ENCODE measurements at regions not wholly inside any gene's neighbourhood (a gene's known extent, or its start where the extent isn't known, plus 50 kb on each side); places are given as distances from the start of the nearest gene placed in this dataset.

GRCh38 chr17:22443061-22443460 is 750.7 kb downstream of the KCNJ18 start:
- no peak for DNase-seq (ENCODE audit: low read depth, low spot score)
- Histone ChIP-seq H3K4me3 (no peak overlapping the region), H3K9ac (ENCODE audit: insufficient read length) (no peak overlapping the region), H3K36me3 (ENCODE audit: insufficient read depth, low read length) (no peaks in the 10 kb centered on the region), H3K9me3 (ENCODE audit: low read depth, low read length) (no peaks in the 10 kb centered on the region), H3K27ac (no peak overlapping the region)
- TF ChIP-seq POLR2AphosphoS5 (IDR thresholded peaks at IDR 0.05; ENCODE audit: borderline replicate concordance, low read depth, low read length) = no peak
- TF ChIP-seq FOXP2 (optimal IDR thresholded peaks at IDR 0.05; ENCODE audit: control extremely low read depth, extremely low read length, insufficient read depth) = no peak
- no peak for TF ChIP-seq EZH2 (IDR thresholded peaks at IDR 0.05)

GRCh38 chr17:22453181-22453580 is 760.9 kb downstream of the KCNJ18 start:
- no peaks in the 10 kb centered on the region for H3K9me3 ChIP-seq (ENCODE audit: low read depth, low read length)

GRCh38 chr17:22454070-22454999 is 762.0 kb downstream of the KCNJ18 start:
- no peak overlapping the region for H3K27ac ChIP-seq
- no peak for DNase-seq (ENCODE audit: low read depth, low spot score)
- TF ChIP-seq POLR2AphosphoS5 (IDR thresholded peaks at IDR 0.05; ENCODE audit: borderline replicate concordance, low read depth, low read length) (no peak), EZH2 (IDR thresholded peaks at IDR 0.05) (no peak), FOXP2 (optimal IDR thresholded peaks at IDR 0.05; ENCODE audit: control extremely low read depth, extremely low read length, insufficient read depth) (no peak)
- no peak overlapping the region for H3K4me3 ChIP-seq
- H3K36me3 ChIP-seq (ENCODE audit: insufficient read depth, low read length) = no peaks in the 10 kb centered on the region
- no peak overlapping the region for H3K9ac ChIP-seq (ENCODE audit: insufficient read length)
- H3K9me3 ChIP-seq (ENCODE audit: low read depth, low read length) = no peaks in the 10 kb centered on the region

More at GRCh38 chr17:22453181-22453580, 760.9 kb downstream of the KCNJ18 start:
- no peak for DNase-seq (ENCODE audit: low read depth, low spot score)
- Histone ChIP-seq H3K36me3 (ENCODE audit: insufficient read depth, low read length) (no peaks in the 10 kb centered on the region), H3K9ac (ENCODE audit: insufficient read length) (no peak overlapping the region), H3K27ac (no peak overlapping the region), H3K4me3 (no peak overlapping the region)
- TF ChIP-seq FOXP2 (optimal IDR thresholded peaks at IDR 0.05; ENCODE audit: control extremely low read depth, extremely low read length, insufficient read depth) (no peak), POLR2AphosphoS5 (IDR thresholded peaks at IDR 0.05; ENCODE audit: borderline replicate concordance, low read depth, low read length) (no peak), EZH2 (IDR thresholded peaks at IDR 0.05) (no peak)

GRCh38 chr17:22459331-22459952 is 767.1 kb downstream of the KCNJ18 start:
- Histone ChIP-seq H3K36me3 (ENCODE audit: insufficient read depth, low read length) (no peaks in the 10 kb centered on the region), H3K9me3 (ENCODE audit: low read depth, low read length) (no peaks in the 10 kb centered on the region), H3K27ac (no peak overlapping the region), H3K4me3 (no peak overlapping the region), H3K9ac (ENCODE audit: insufficient read length) (no peak overlapping the region)
- no peak for TF ChIP-seq POLR2AphosphoS5 (IDR thresholded peaks at IDR 0.05; ENCODE audit: borderline replicate concordance, low read depth, low read length)
- no peak for TF ChIP-seq FOXP2 (optimal IDR thresholded peaks at IDR 0.05; ENCODE audit: control extremely low read depth, extremely low read length, insufficient read depth)
- TF ChIP-seq EZH2 (IDR thresholded peaks at IDR 0.05) = no peak
- no peak for DNase-seq (ENCODE audit: low read depth, low spot score)

- TF ChIP-seq FOXP2 (optimal IDR thresholded peaks at IDR 0.05; ENCODE audit: control extremely low read depth, extremely low read length, insufficient read depth) (no peak), POLR2AphosphoS5 (IDR thresholded peaks at IDR 0.05; ENCODE audit: borderline replicate concordance, low read depth, low read length) (no peak)
- no peaks in the 10 kb centered on the region for H3K36me3 ChIP-seq (ENCODE audit: insufficient read depth, low read length)
- H3K9ac ChIP-seq (ENCODE audit: insufficient read length) = no peak overlapping the region
- no peak for DNase-seq (ENCODE audit: low read depth, low spot score)
- H3K9me3 ChIP-seq (ENCODE audit: low read depth, low read length) = no peaks in the 10 kb centered on the region
- no peak overlapping the region for H3K27ac ChIP-seq
- H3K4me3 ChIP-seq = no peak overlapping the region
Observed at GRCh38 chr17:22459953-22460350, 767.6 kb downstream of the KCNJ18 start.

- no peak overlapping the region for H3K27ac ChIP-seq
Observed at GRCh38 chr17:22460461-22461063, 768.2 kb downstream of the KCNJ18 start.

GRCh38 chr17:22461460-22462145 is 769.3 kb downstream of the KCNJ18 start:
- Histone ChIP-seq H3K9ac (ENCODE audit: insufficient read length) (no peak overlapping the region), H3K4me3 (no peak overlapping the region), H3K9me3 (ENCODE audit: low read depth, low read length) (no peaks in the 10 kb centered on the region), H3K36me3 (ENCODE audit: insufficient read depth, low read length) (no peaks in the 10 kb centered on the region), H3K27ac (no peak overlapping the region)
- TF ChIP-seq FOXP2 (optimal IDR thresholded peaks at IDR 0.05; ENCODE audit: control extremely low read depth, extremely low read length, insufficient read depth) (no peak), POLR2AphosphoS5 (IDR thresholded peaks at IDR 0.05; ENCODE audit: borderline replicate concordance, low read depth, low read length) (no peak), EZH2 (IDR thresholded peaks at IDR 0.05) (no peak)
- DNase-seq (ENCODE audit: low read depth, low spot score) = no peak

More at GRCh38 chr17:22460461-22461063, 768.2 kb downstream of the KCNJ18 start:
- H3K4me3 ChIP-seq = no peak overlapping the region
- no peak overlapping the region for H3K9ac ChIP-seq (ENCODE audit: insufficient read length)
- H3K9me3 ChIP-seq (ENCODE audit: low read depth, low read length) = no peaks in the 10 kb centered on the region
- TF ChIP-seq FOXP2 (optimal IDR thresholded peaks at IDR 0.05; ENCODE audit: control extremely low read depth, extremely low read length, insufficient read depth) (no peak), EZH2 (IDR thresholded peaks at IDR 0.05) (no peak), POLR2AphosphoS5 (IDR thresholded peaks at IDR 0.05; ENCODE audit: borderline replicate concordance, low read depth, low read length) (no peak)
- H3K36me3 ChIP-seq (ENCODE audit: insufficient read depth, low read length) = no peaks in the 10 kb centered on the region
- DNase-seq (ENCODE audit: low read depth, low spot score) = no peak

GRCh38 chr17:22462461-22462860 is 770.1 kb downstream of the KCNJ18 start:
- H3K36me3 ChIP-seq (ENCODE audit: insufficient read depth, low read length) = no peaks in the 10 kb centered on the region
- no peak overlapping the region for H3K4me3 ChIP-seq
- no peak overlapping the region for H3K9ac ChIP-seq (ENCODE audit: insufficient read length)
- no peak overlapping the region for H3K27ac ChIP-seq
- no peak for TF ChIP-seq EZH2 (IDR thresholded peaks at IDR 0.05)
- H3K9me3 ChIP-seq (ENCODE audit: low read depth, low read length) = no peaks in the 10 kb centered on the region
- DNase-seq (ENCODE audit: low read depth, low spot score) = no peak
